Keratinocyte (primary cell): ENCODE measurements at regions not wholly inside any gene's neighbourhood (a gene's known extent, or its start where the extent isn't known, plus 50 kb on each side); places are given as distances from the start of the nearest gene placed in this dataset.

Experiments used
- DNase-seq: peaks from one replicate; pipeline ENCODE4 v3.0.0-alpha.2; 2011; ENCODE audit warnings: low read depth, missing footprints, low spot score
- FAIRE-seq: peaks from 2 replicates; lab custom pipeline; 2011; peaks lifted over from hg19 to GRCh38; lab: Jason Lieb, UNC
- H2AFZ ChIP-seq: 2 replicates; pipeline ENCODE4 v1.6.0; 2012; ENCODE audit warnings: low read length, control low read depth, inconsistent platforms; ENCODE audit not compliant: control insufficient read depth
- H3K27ac ChIP-seq: 2 replicates; pipeline ENCODE4 v1.5.1; 2011; ENCODE audit warnings: low read length; ENCODE audit not compliant: control insufficient read depth, insufficient read depth
- H3K27me3 ChIP-seq: 3 replicates; pipeline ENCODE4 v1.6.0; 2011; ENCODE audit warnings: low read length; ENCODE audit not compliant: control insufficient read depth, insufficient read depth; ENCODE audit errors: extremely low read depth
- H3K36me3 ChIP-seq, 2 experiments: 2 replicates in 1 of 2; 3 replicates in 1 of 2; pipeline ENCODE4 v1.5.1; 2011; ENCODE audit warnings: low read length in 2 of 2, mild to moderate bottlenecking in 1 of 2; ENCODE audit not compliant: control insufficient read depth in 2 of 2, insufficient read depth in 2 of 2; ENCODE audit errors: extremely low read depth in 1 of 2
- H3K4me1 ChIP-seq: 3 replicates; pipeline ENCODE4 v1.5.1; 2011; ENCODE audit warnings: low read length; ENCODE audit not compliant: control insufficient read depth, insufficient read depth; ENCODE audit errors: extremely low read depth
- H3K4me2 ChIP-seq: 3 replicates; pipeline ENCODE4 v1.6.0; 2011; ENCODE audit warnings: low read depth, low read length; ENCODE audit not compliant: control insufficient read depth, insufficient read depth; ENCODE audit errors: extremely low read depth
- H3K4me3 ChIP-seq, 3 experiments: fragments of 200-600 bp in 1 of 3; sonication (generic) in 1 of 3; 2 replicates in 2 of 3; 3 replicates in 1 of 3; pipeline ENCODE4 v1.5.1; 2011 to 2016; ENCODE audit warnings: low read length in 3 of 3, mild to moderate bottlenecking in 3 of 3, control low read depth in 2 of 3, inconsistent platforms in 1 of 3, low read depth in 1 of 3, mixed read lengths in 1 of 3, mixed run types in 1 of 3, moderate library complexity in 1 of 3; ENCODE audit not compliant: control insufficient read depth in 2 of 3, insufficient read depth in 2 of 3; ENCODE audit errors: extremely low read depth in 1 of 3
- H3K79me2 ChIP-seq: 2 replicates; pipeline ENCODE4 v1.6.0; 2012; ENCODE audit warnings: low read length; ENCODE audit not compliant: control insufficient read depth, insufficient read depth
- H3K9ac ChIP-seq: 3 replicates; pipeline ENCODE4 v1.6.0; 2011; ENCODE audit warnings: low read length; ENCODE audit not compliant: control insufficient read depth, insufficient read depth; ENCODE audit errors: extremely low read depth
- H3K9me1 ChIP-seq: 3 replicates; pipeline ENCODE4 v1.6.0; 2011; ENCODE audit warnings: low read length; ENCODE audit not compliant: control insufficient read depth, insufficient read depth; ENCODE audit errors: extremely low read depth
- H3K9me3 ChIP-seq: 2 replicates; pipeline ENCODE4 v1.5.1; 2012; ENCODE audit warnings: low read depth, low read length; ENCODE audit not compliant: control insufficient read depth
- H4K20me1 ChIP-seq: 3 replicates; pipeline ENCODE4 v1.6.0; 2011; ENCODE audit warnings: low read length; ENCODE audit not compliant: control insufficient read depth, insufficient read depth; ENCODE audit errors: extremely low read depth
- CTCF ChIP-seq, 3 experiments: IDR thresholded peaks in 1 of 3; conservative IDR thresholded peaks in 1 of 3; optimal IDR thresholded peaks in 1 of 3; 2 replicates in 2 of 3; 3 replicates in 1 of 3; pipeline versions ENCODE3 to v1.5.1; 2011; ENCODE audit warnings: low read length in 3 of 3, mild to moderate bottlenecking in 3 of 3, moderate library complexity in 2 of 3, control low read depth in 1 of 3, inconsistent platforms in 1 of 3; ENCODE audit not compliant: insufficient read depth in 2 of 3; ENCODE audit errors: extremely low read depth in 1 of 3
- EZH2 ChIP-seq: IDR thresholded peaks from one replicate; pipeline ENCODE4 v1.6.1; 2012; ENCODE audit warnings: inconsistent platforms, mild to moderate bottlenecking, low read length, moderate library complexity
- dilution Hi-C: fragments of 300-500 bp; cut with MboI; formaldehyde crosslinking; loops from one replicate; pipeline ENCODE4 v1.7.0; 2020; ENCODE audit warnings: low sequenced_read_pairs; ENCODE audit not compliant: extremely low pct_ligation_motif_present

- DNase-seq (no peak), FAIRE-seq (no peak)
- TF ChIP-seq EZH2 (no peak), CTCF (optimal IDR thresholded peaks at IDR 0.05 in 1 of 3, IDR thresholded peaks at IDR 0.05 in 1 of 3, conservative IDR thresholded peaks at IDR 0.05 in 1 of 3; ENCODE audit: extremely low read depth in 1 of 3, insufficient read depth in 2 of 3, low read length in 3 of 3) (no peak)
- Histone ChIP-seq H3K27me3 (no peaks in the 10 kb centered on the region), H2AFZ (no peak overlapping the region), H3K9me3 (no peaks in the 10 kb centered on the region), H3K4me1 (no peaks in the 10 kb centered on the region), H3K4me2 (no peak overlapping the region), H3K79me2 (no peaks in the 10 kb centered on the region), H3K4me3 (no peak overlapping the region), H3K9me1 (no peaks in the 10 kb centered on the region), H3K9ac (no peak overlapping the region), H3K27ac (no peak overlapping the region), H4K20me1 (no peaks in the 10 kb centered on the region), H3K36me3 (no peaks in the 10 kb centered on the region)
- dilution Hi-C loops, result no loop called here
Observed at GRCh38 chr2:176692533-176692932, 423.3 kb downstream of the MTX2 start.

GRCh38 chr2:176699098-176699497 lies 429.9 kb downstream of the MTX2 start:
- Histone ChIP-seq H3K4me3 (no peak overlapping the region), H3K4me2 (no peak overlapping the region), H3K79me2 (no peaks in the 10 kb centered on the region), H4K20me1 (no peaks in the 10 kb centered on the region), H3K36me3 (no peaks in the 10 kb centered on the region), H3K27ac (no peak overlapping the region), H3K9me3 (no peaks in the 10 kb centered on the region), H3K9ac (no peak overlapping the region), H2AFZ (no peak overlapping the region), H3K9me1 (no peaks in the 10 kb centered on the region), H3K4me1 (no peaks in the 10 kb centered on the region), H3K27me3 (no peaks in the 10 kb centered on the region)
- no peak for FAIRE-seq
- TF ChIP-seq CTCF (optimal IDR thresholded peaks at IDR 0.05 in 1 of 3, IDR thresholded peaks at IDR 0.05 in 1 of 3, conservative IDR thresholded peaks at IDR 0.05 in 1 of 3; ENCODE audit: extremely low read depth in 1 of 3, insufficient read depth in 2 of 3, low read length in 3 of 3) (no peak), EZH2 (no peak)
- dilution Hi-C loops, result no loop called here
- no peak for DNase-seq
